Neural progenitor cell (in vitro differentiated cells): ENCODE measurements at regions not wholly inside any gene's neighbourhood (a gene's known extent, or its start where the extent isn't known, plus 50 kb on each side); places are given as distances from the start of the nearest gene placed in this dataset.

Experiments
- DNase-seq: peaks from one replicate; pipeline ENCODE4 v3.0.0-alpha.2; 2016; ENCODE audit warnings: low spot score
- H2AFZ ChIP-seq: fragments of 200-600 bp; sonication (generic); replicated peaks from 2 replicates; pipeline ENCODE4 v1.6.1; 2016; ENCODE audit warnings: antibody characterized with exemption
- H3F3A ChIP-seq: fragments of 200-600 bp; sonication (generic); 2 replicates; pipeline ENCODE4 v1.6.1; 2016; ENCODE audit warnings: antibody characterized with exemption, low read depth
- H3K27ac ChIP-seq: fragments of 200-600 bp; sonication (generic); 2 replicates; pipeline ENCODE4 v1.5.1; 2016; ENCODE audit warnings: mild to moderate bottlenecking
- H3K27me3 ChIP-seq: fragments of 200-600 bp; sonication (generic); 2 replicates; pipeline ENCODE4 v1.6.1; 2016; ENCODE audit warnings: mild to moderate bottlenecking, moderate library complexity
- H3K36me3 ChIP-seq: fragments of 200-600 bp; sonication (generic); 2 replicates; pipeline ENCODE4 v1.5.1; 2016
- H3K4me1 ChIP-seq: fragments of 200-600 bp; sonication (generic); 2 replicates; pipeline ENCODE4 v1.6.1; 2016; ENCODE audit warnings: mixed run types
- H3K4me2 ChIP-seq: fragments of 200-600 bp; sonication (generic); 2 replicates; pipeline ENCODE4 v1.6.1; 2016
- H3K4me3 ChIP-seq: fragments of 200-600 bp; sonication (generic); 2 replicates; pipeline ENCODE4 v1.5.1; 2016
- H3K79me2 ChIP-seq: fragments of 200-600 bp; sonication (generic); 2 replicates; pipeline ENCODE4 v1.6.1; 2016; ENCODE audit warnings: low read depth
- H3K9ac ChIP-seq: fragments of 200-600 bp; sonication (generic); 2 replicates; pipeline ENCODE4 v1.6.1; 2016
- H3K9me3 ChIP-seq: fragments of 200-600 bp; sonication (generic); 2 replicates; pipeline ENCODE4 v1.5.1; 2016; ENCODE audit warnings: low read depth
- H4K20me1 ChIP-seq: fragments of 200-600 bp; sonication (generic); 2 replicates; pipeline ENCODE4 v1.6.1; 2016; ENCODE audit warnings: low read depth
- H3K27ac Mint-ChIP-seq: 3 replicates; pipeline ENCODE4 v1.8.0; 2021; ENCODE audit warnings: mixed read lengths
- H3K27me3 Mint-ChIP-seq: 2 replicates; pipeline ENCODE4 v1.8.0; 2022; ENCODE audit warnings: low read depth, mild to moderate bottlenecking, inconsistent platforms, moderate library complexity, mixed read lengths; ENCODE audit not compliant: insufficient read depth
- H3K36me3 Mint-ChIP-seq: 3 replicates; pipeline ENCODE4 v1.8.0; 2021; ENCODE audit warnings: mixed read lengths
- H3K4me1 Mint-ChIP-seq: 3 replicates; pipeline ENCODE4 v1.8.0; 2021; ENCODE audit warnings: mixed read lengths
- H3K4me3 Mint-ChIP-seq: 3 replicates; pipeline ENCODE4 v1.8.0; 2021; ENCODE audit warnings: mild to moderate bottlenecking, moderate library complexity, mixed read lengths
- H3K9me3 Mint-ChIP-seq: 3 replicates; pipeline ENCODE4 v1.8.0; 2020; ENCODE audit warnings: mixed read lengths
- CTCF ChIP-seq: fragments of 200-600 bp; sonication (generic); IDR thresholded peaks from 2 replicates; pipeline ENCODE4 v1.5.1; 2017; ENCODE audit warnings: antibody characterized with exemption, mild to moderate bottlenecking
- EZH2 ChIP-seq: fragments of 200-600 bp; sonication (generic); IDR thresholded peaks from 2 replicates; pipeline ENCODE4 v1.6.1; 2017; ENCODE audit warnings: antibody characterized with exemption, mild to moderate bottlenecking, moderate library complexity
- EZH2phosphoT487 ChIP-seq: fragments of 200-600 bp; sonication (generic); IDR thresholded peaks from 2 replicates; pipeline ENCODE4 v1.6.1; 2017; ENCODE audit warnings: antibody characterized with exemption

- no peaks in the 10 kb centered on the region for H3K27me3 ChIP-seq
- H3K9me3 ChIP-seq, result no peaks in the 10 kb centered on the region
- Mint-ChIP-seq H3K9me3 (peaks cover 7% of the 10 kb centered on the region), H3K27ac (no peak overlapping the region), H3K36me3 (no peaks in the 10 kb centered on the region), H3K4me3 (no peak overlapping the region), H3K4me1 (no peaks in the 10 kb centered on the region), H3K27me3 (peaks cover 3% of the 10 kb centered on the region)
- no peak overlapping the region for H3K4me2 ChIP-seq
- TF ChIP-seq CTCF (no peak), EZH2 (no peak), EZH2phosphoT487 (no peak)
- H3K27ac ChIP-seq, result no peak overlapping the region
- H3K36me3 ChIP-seq, result no peaks in the 10 kb centered on the region
- no peak overlapping the region for H2AFZ ChIP-seq
- H3K9ac ChIP-seq, result no peak overlapping the region
- no peak overlapping the region for H3K4me3 ChIP-seq
- H4K20me1 ChIP-seq, result no peaks in the 10 kb centered on the region
- H3K79me2 ChIP-seq, result no peaks in the 10 kb centered on the region
- H3K4me1 ChIP-seq, result no peaks in the 10 kb centered on the region
- H3F3A ChIP-seq, result peaks cover 10% of the 10 kb centered on the region
- DNase-seq, result no peak
These were observed 398.3 kb upstream of the DUSP10 start for GRCh38 chr1:222140206-222140605.

- no peak overlapping the region for H3K9ac ChIP-seq
- Mint-ChIP-seq H3K4me1 (no peaks in the 10 kb centered on the region), H3K27ac (no peak overlapping the region), H3K4me3 (no peak overlapping the region), H3K9me3 (peaks cover 18% of the 10 kb centered on the region), H3K27me3 (peaks cover 3% of the 10 kb centered on the region), H3K36me3 (peaks cover 2% of the 10 kb centered on the region)
- TF ChIP-seq EZH2phosphoT487 (no peak), EZH2 (no peak), CTCF (no peak)
- H3K27ac ChIP-seq, result no peak overlapping the region
- H3F3A ChIP-seq, result peaks cover 10% of the 10 kb centered on the region
- H3K79me2 ChIP-seq, result no peaks in the 10 kb centered on the region
- DNase-seq, result no peak
- no peak overlapping the region for H3K4me3 ChIP-seq
- no peaks in the 10 kb centered on the region for H3K36me3 ChIP-seq
- H4K20me1 ChIP-seq, result no peaks in the 10 kb centered on the region
- no peaks in the 10 kb centered on the region for H3K4me1 ChIP-seq
- H3K4me2 ChIP-seq, result no peak overlapping the region
- H2AFZ ChIP-seq, result no peak overlapping the region
- H3K9me3 ChIP-seq, result no peaks in the 10 kb centered on the region
- no peaks in the 10 kb centered on the region for H3K27me3 ChIP-seq
These were observed 396.2 kb upstream of the DUSP10 start for GRCh38 chr1:222138095-222138494.

- peaks cover 11% of the 10 kb centered on the region for H3K9me3 Mint-ChIP-seq
- H3F3A ChIP-seq, result peaks cover 10% of the 10 kb centered on the region
- no peak overlapping the region for H3K4me2 ChIP-seq
- no peak overlapping the region for H3K9ac ChIP-seq
- no peaks in the 10 kb centered on the region for H3K4me1 Mint-ChIP-seq
- no peak overlapping the region for H3K4me3 ChIP-seq
- H3K27ac ChIP-seq, result no peak overlapping the region
- no peaks in the 10 kb centered on the region for H3K9me3 ChIP-seq
- H2AFZ ChIP-seq, result no peak overlapping the region
- no peak overlapping the region for H3K4me3 Mint-ChIP-seq
- H3K27me3 ChIP-seq, result no peaks in the 10 kb centered on the region
- peaks cover 3% of the 10 kb centered on the region for H3K27me3 Mint-ChIP-seq
- H3K79me2 ChIP-seq, result no peaks in the 10 kb centered on the region
- no peaks in the 10 kb centered on the region for H4K20me1 ChIP-seq
- TF ChIP-seq CTCF (no peak), EZH2phosphoT487 (no peak), EZH2 (no peak)
- no peak overlapping the region for H3K27ac Mint-ChIP-seq
- DNase-seq, result no peak
- H3K36me3 ChIP-seq, result no peaks in the 10 kb centered on the region
- H3K4me1 ChIP-seq, result no peaks in the 10 kb centered on the region
- H3K36me3 Mint-ChIP-seq, result peaks cover 2% of the 10 kb centered on the region
These were observed 395.0 kb upstream of the DUSP10 start for GRCh38 chr1:222136869-222137268.

GRCh38 chr1:222129041-222129440 is 387.2 kb upstream of the DUSP10 start:
- Mint-ChIP-seq H3K4me1 (no peaks in the 10 kb centered on the region), H3K4me3 (no peak overlapping the region), H3K9me3 (peaks cover 4% of the 10 kb centered on the region), H3K27me3 (no peaks in the 10 kb centered on the region), H3K36me3 (no peaks in the 10 kb centered on the region), H3K27ac (no peak overlapping the region)
- Histone ChIP-seq H3K9me3 (no peaks in the 10 kb centered on the region), H3F3A (no peaks in the 10 kb centered on the region), H3K4me3 (no peak overlapping the region), H2AFZ (no peak overlapping the region), H3K27me3 (no peaks in the 10 kb centered on the region), H3K79me2 (no peaks in the 10 kb centered on the region), H3K36me3 (no peaks in the 10 kb centered on the region), H3K4me2 (no peak overlapping the region), H3K4me1 (peaks cover 5% of the 10 kb centered on the region), H3K27ac (no peak overlapping the region), H4K20me1 (no peaks in the 10 kb centered on the region), H3K9ac (no peak overlapping the region)
- no peak for DNase-seq
- TF ChIP-seq CTCF, result no peak
- no peak for TF ChIP-seq EZH2
- no peak for TF ChIP-seq EZH2phosphoT487
